HG03457 (cell line): ENCODE measurements at regions not wholly inside any gene's neighbourhood (a gene's known extent, or its start where the extent isn't known, plus 50 kb on each side); places are given as distances from the start of the nearest gene placed in this dataset.

ENCODE experiments used
- ATAC-seq: cut with Tn5 transposase; IDR thresholded peaks from one replicate; pipeline ENCODE4 v1.9.1; 2021; ENCODE audit warnings: moderate number of reproducible peaks; ENCODE audit not compliant: unreplicated experiment

- no peak for ATAC-seq
These were observed 51.8 kb upstream of the IPO5 start for GRCh38 chr13:97901716-97902115.
